ENCODE measurements at regions not wholly inside any gene's neighbourhood (a gene's known extent, or its start where the extent isn't known, plus 50 kb on each side); places are given as distances from the start of the nearest gene placed in this dataset.
"Not testable (repeated sequence)": the region's sequence is repeated elsewhere in the genome, so short reads cannot be mapped to it uniquely, and the experiment has no call there.

GRCh38 chr14:101320396-101320795 is 240.9 kb upstream of the DIO3 start:
- H3K27me3 ChIP-seq (ENCODE audit: control insufficient read depth, insufficient read depth, low read length): no peaks in the 10 kb centered on the region
- H3K4me3 ChIP-seq (ENCODE audit: low read length): no peak overlapping the region
- H3K36me3 ChIP-seq (ENCODE audit: control insufficient read depth, insufficient read depth, low read length): no peaks in the 10 kb centered on the region
- no peaks in the 10 kb centered on the region for H3K4me1 ChIP-seq (ENCODE audit: control insufficient read depth, insufficient read depth, low read length)
- no peak overlapping the region for H3K27ac ChIP-seq (ENCODE audit: low read length)
- WGBS (ENCODE audit: insufficient coverage): no CpG with 5 or more reads among the region's 1 CpG
- H3K9me3 ChIP-seq (replicated peaks; ENCODE audit: control insufficient read depth, low read depth, low read length): peaks cover 11% of the 10 kb centered on the region
- no peak for DNase-seq

GRCh38 chr14:101322223-101322622 is 239.1 kb upstream of the DIO3 start:
- Histone ChIP-seq H3K4me3 (ENCODE audit: low read length) (no peak overlapping the region), H3K27me3 (ENCODE audit: control insufficient read depth, insufficient read depth, low read length) (no peaks in the 10 kb centered on the region), H3K4me1 (ENCODE audit: control insufficient read depth, insufficient read depth, low read length) (no peaks in the 10 kb centered on the region), H3K36me3 (ENCODE audit: control insufficient read depth, insufficient read depth, low read length) (no peaks in the 10 kb centered on the region), H3K9me3 (replicated peaks; ENCODE audit: control insufficient read depth, low read depth, low read length) (peaks cover 5% of the 10 kb centered on the region), H3K27ac (ENCODE audit: low read length) (no peak overlapping the region)
- DNase-seq: no peak
- 75% methylated on average over 5 of the region's 5 CpGs for WGBS (ENCODE audit: insufficient coverage)

- WGBS (ENCODE audit: insufficient coverage): no CpG with 5 or more reads among the region's 4 CpGs
- Histone ChIP-seq H3K36me3 (ENCODE audit: control insufficient read depth, insufficient read depth, low read length) (no peaks in the 10 kb centered on the region), H3K4me3 (ENCODE audit: low read length) (no peak overlapping the region), H3K27me3 (ENCODE audit: control insufficient read depth, insufficient read depth, low read length) (no peaks in the 10 kb centered on the region), H3K4me1 (ENCODE audit: control insufficient read depth, insufficient read depth, low read length) (no peaks in the 10 kb centered on the region), H3K9me3 (replicated peaks; ENCODE audit: control insufficient read depth, low read depth, low read length) (peaks cover 5% of the 10 kb centered on the region), H3K27ac (ENCODE audit: low read length) (no peak overlapping the region)
- no peak for DNase-seq
These were observed 238.2 kb upstream of the DIO3 start for GRCh38 chr14:101323111-101323510.

GRCh38 chr14:101323614-101324235 is 237.6 kb upstream of the DIO3 start:
- DNase-seq; H3K4me3 ChIP-seq (ENCODE audit: low read length); H3K27me3 ChIP-seq (ENCODE audit: control insufficient read depth, insufficient read depth, low read length); H3K4me1 ChIP-seq (ENCODE audit: control insufficient read depth, insufficient read depth, low read length); H3K27ac ChIP-seq (ENCODE audit: low read length); H3K36me3 ChIP-seq (ENCODE audit: control insufficient read depth, insufficient read depth, low read length); H3K9me3 ChIP-seq (replicated peaks; ENCODE audit: control insufficient read depth, low read depth, low read length): not testable (repeated sequence)
- WGBS (ENCODE audit: insufficient coverage): 92% methylated on average over 5 of the region's 7 CpGs

- H3K9me3 ChIP-seq (replicated peaks; ENCODE audit: control insufficient read depth, low read depth, low read length): peaks cover 5% of the 10 kb centered on the region
- no peak for DNase-seq
- no peaks in the 10 kb centered on the region for H3K27me3 ChIP-seq (ENCODE audit: control insufficient read depth, insufficient read depth, low read length)
- H3K36me3 ChIP-seq (ENCODE audit: control insufficient read depth, insufficient read depth, low read length): no peaks in the 10 kb centered on the region
- no peak overlapping the region for H3K27ac ChIP-seq (ENCODE audit: low read length)
- H3K4me3 ChIP-seq (ENCODE audit: low read length): no peak overlapping the region
- WGBS (ENCODE audit: insufficient coverage): 94% methylated on average over 3 of the region's 4 CpGs
- H3K4me1 ChIP-seq (ENCODE audit: control insufficient read depth, insufficient read depth, low read length): no peaks in the 10 kb centered on the region
These were observed 236.0 kb upstream of the DIO3 start for GRCh38 chr14:101325319-101325718.

GRCh38 chr14:101328412-101329028 is 232.8 kb upstream of the DIO3 start:
- WGBS (ENCODE audit: insufficient coverage): 72% methylated on average over 7 of the region's 10 CpGs

GRCh38 chr14:101330416-101331140 is 230.7 kb upstream of the DIO3 start:
- Histone ChIP-seq H3K4me1 (ENCODE audit: control insufficient read depth, insufficient read depth, low read length) (no peaks in the 10 kb centered on the region), H3K4me3 (ENCODE audit: low read length) (no peak overlapping the region), H3K9me3 (replicated peaks; ENCODE audit: control insufficient read depth, low read depth, low read length) (no peaks in the 10 kb centered on the region), H3K27ac (ENCODE audit: low read length) (no peak overlapping the region), H3K27me3 (ENCODE audit: control insufficient read depth, insufficient read depth, low read length) (peaks cover 5% of the 10 kb centered on the region), H3K36me3 (ENCODE audit: control insufficient read depth, insufficient read depth, low read length) (no peaks in the 10 kb centered on the region)
- WGBS (ENCODE audit: insufficient coverage): 89% methylated on average over 7 of the region's 22 CpGs
- no peak for DNase-seq

More at GRCh38 chr14:101328412-101329028, 232.8 kb upstream of the DIO3 start:
- Histone ChIP-seq H3K4me1 (ENCODE audit: control insufficient read depth, insufficient read depth, low read length) (no peaks in the 10 kb centered on the region), H3K9me3 (replicated peaks; ENCODE audit: control insufficient read depth, low read depth, low read length) (peaks cover 5% of the 10 kb centered on the region), H3K27ac (ENCODE audit: low read length) (no peak overlapping the region), H3K4me3 (ENCODE audit: low read length) (no peak overlapping the region), H3K27me3 (ENCODE audit: control insufficient read depth, insufficient read depth, low read length) (peaks cover 5% of the 10 kb centered on the region), H3K36me3 (ENCODE audit: control insufficient read depth, insufficient read depth, low read length) (no peaks in the 10 kb centered on the region)
- DNase-seq: no peak

GRCh38 chr14:101331141-101331525 is 230.2 kb upstream of the DIO3 start:
- Histone ChIP-seq H3K27ac (ENCODE audit: low read length) (no peak overlapping the region), H3K36me3 (ENCODE audit: control insufficient read depth, insufficient read depth, low read length) (no peaks in the 10 kb centered on the region), H3K27me3 (ENCODE audit: control insufficient read depth, insufficient read depth, low read length) (peaks cover 5% of the 10 kb centered on the region), H3K9me3 (replicated peaks; ENCODE audit: control insufficient read depth, low read depth, low read length) (no peaks in the 10 kb centered on the region), H3K4me3 (ENCODE audit: low read length) (no peak overlapping the region), H3K4me1 (ENCODE audit: control insufficient read depth, insufficient read depth, low read length) (no peaks in the 10 kb centered on the region)
- 78% methylated on average over 10 of the region's 10 CpGs for WGBS (ENCODE audit: insufficient coverage)
- no peak for DNase-seq

GRCh38 chr14:101331661-101332169 is 229.6 kb upstream of the DIO3 start:
- H3K9me3 ChIP-seq (replicated peaks; ENCODE audit: control insufficient read depth, low read depth, low read length): no peaks in the 10 kb centered on the region
- H3K4me1 ChIP-seq (ENCODE audit: control insufficient read depth, insufficient read depth, low read length): no peaks in the 10 kb centered on the region
- H3K27me3 ChIP-seq (ENCODE audit: control insufficient read depth, insufficient read depth, low read length): peaks cover 5% of the 10 kb centered on the region
- H3K36me3 ChIP-seq (ENCODE audit: control insufficient read depth, insufficient read depth, low read length): no peaks in the 10 kb centered on the region
- WGBS (ENCODE audit: insufficient coverage): 71% methylated on average over 2 of the region's 6 CpGs
- no peak overlapping the region for H3K4me3 ChIP-seq (ENCODE audit: low read length)
- no peak overlapping the region for H3K27ac ChIP-seq (ENCODE audit: low read length)
- no peak for DNase-seq

GRCh38 chr14:101332281-101332680 is 229.0 kb upstream of the DIO3 start:
- WGBS (ENCODE audit: insufficient coverage): 85% methylated on average over 3 of the region's 8 CpGs
- Histone ChIP-seq H3K4me1 (ENCODE audit: control insufficient read depth, insufficient read depth, low read length) (no peaks in the 10 kb centered on the region), H3K9me3 (replicated peaks; ENCODE audit: control insufficient read depth, low read depth, low read length) (no peaks in the 10 kb centered on the region), H3K27ac (ENCODE audit: low read length) (no peak overlapping the region), H3K36me3 (ENCODE audit: control insufficient read depth, insufficient read depth, low read length) (no peaks in the 10 kb centered on the region), H3K4me3 (ENCODE audit: low read length) (no peak overlapping the region), H3K27me3 (ENCODE audit: control insufficient read depth, insufficient read depth, low read length) (peaks cover 8% of the 10 kb centered on the region)
- no peak for DNase-seq

Measured in muscle of leg (tissue), 3 donors.